DOHH2 (cell line): ENCODE measurements at regions not wholly inside any gene's neighbourhood (a gene's known extent, or its start where the extent isn't known, plus 50 kb on each side); places are given as distances from the start of the nearest gene placed in this dataset.

Source experiments
- CTCF ChIP-seq: fragments of 200-600 bp; sonication (generic); IDR thresholded peaks from one replicate; pipeline ENCODE4 v1.5.1; 2014; ENCODE audit warnings: antibody characterized with exemption, mild to moderate bottlenecking, low read depth, low read length; ENCODE audit not compliant: poor library complexity, severe bottlenecking
- EZH2phosphoT487 ChIP-seq: fragments of 200-600 bp; sonication (generic); IDR thresholded peaks from 2 replicates; pipeline ENCODE4 v1.6.1; 2017; ENCODE audit warnings: borderline replicate concordance, mild to moderate bottlenecking, antibody characterized with exemption, low read length, moderate library complexity, mixed read lengths

GRCh38 chr3:14256046-14256445 is 77.4 kb downstream of the LSM3 start:
- no peak for TF ChIP-seq CTCF
- no peak for TF ChIP-seq EZH2phosphoT487
